Activated naive CD4-positive, alpha-beta T cell (primary cell): ENCODE measurements at regions not wholly inside any gene's neighbourhood (a gene's known extent, or its start where the extent isn't known, plus 50 kb on each side); places are given as distances from the start of the nearest gene placed in this dataset.
"Not testable (repeated sequence)": the region's sequence is repeated elsewhere in the genome, so short reads cannot be mapped to it uniquely, and the experiment has no call there.

Experiments used
- DNase-seq, 4 experiments: peaks; one replicate each; lab custom pipeline; 2025; lab: John Stamatoyannopoulos, UW

- no peak for DNase-seq
These were observed 173.1 kb upstream of the MMS22L start for GRCh38 chr6:97456070-97456469.

GRCh38 chr6:97459535-97459934 is 176.5 kb upstream of the MMS22L start:
- DNase-seq = no peak

GRCh38 chr6:97459986-97460385 is 177.0 kb upstream of the MMS22L start:
- DNase-seq = no peak

GRCh38 chr6:97460394-97461080 is 177.5 kb upstream of the MMS22L start:
- no peak for DNase-seq

GRCh38 chr6:97461218-97461617 is 178.2 kb upstream of the MMS22L start:
- DNase-seq = no peak

GRCh38 chr6:97462031-97462430 is 179.0 kb upstream of the MMS22L start:
- no peak for DNase-seq

- DNase-seq = no peak
These were observed 180.1 kb upstream of the MMS22L start for GRCh38 chr6:97462938-97463598.

- DNase-seq = no peak
These were observed 183.0 kb upstream of the MMS22L start for GRCh38 chr6:97465877-97466561.

GRCh38 chr6:97468981-97469380 is 186.0 kb upstream of the MMS22L start:
- no peak for DNase-seq

GRCh38 chr6:97469451-97469850 is 186.4 kb upstream of the MMS22L start:
- DNase-seq = no peak

GRCh38 chr6:97470322-97470721 is 187.3 kb upstream of the MMS22L start:
- DNase-seq = no peak

- no peak for DNase-seq
These were observed 191.0 kb upstream of the MMS22L start for GRCh38 chr6:97473979-97474378.

GRCh38 chr6:97497713-97498331 is 214.8 kb upstream of the MMS22L start:
- peak in 3 of 4 experiments; percentile 11 to 33 (median 27) for DNase-seq

GRCh38 chr6:97501853-97502252 is 218.8 kb upstream of the MMS22L start:
- DNase-seq = no peak

- no peak for DNase-seq
These were observed 225.6 kb upstream of the MMS22L start for GRCh38 chr6:97508646-97509045.

- DNase-seq = not testable (repeated sequence)
These were observed 230.2 kb upstream of the MMS22L start for GRCh38 chr6:97513260-97513659.

- DNase-seq = no peak
These were observed 241.8 kb upstream of the MMS22L start for GRCh38 chr6:97524811-97525210.

- DNase-seq = no peak
These were observed 252.8 kb upstream of the MMS22L start for GRCh38 chr6:97535800-97536199.

GRCh38 chr6:97548354-97548753 is 265.3 kb upstream of the MMS22L start:
- DNase-seq = no peak

GRCh38 chr6:97557355-97557754 is 274.3 kb upstream of the MMS22L start:
- no peak for DNase-seq

GRCh38 chr6:97563529-97563928 is 280.5 kb upstream of the MMS22L start:
- no peak for DNase-seq

- no peak for DNase-seq
These were observed 289.9 kb upstream of the MMS22L start for GRCh38 chr6:97572943-97573342.

- DNase-seq = no peak
These were observed 303.3 kb upstream of the MMS22L start for GRCh38 chr6:97586344-97586743.
